ENCODE measurements at regions not wholly inside any gene's neighbourhood (a gene's known extent, or its start where the extent isn't known, plus 50 kb on each side); places are given as distances from the start of the nearest gene placed in this dataset.
"Not testable (repeated sequence)": the region's sequence is repeated elsewhere in the genome, so short reads cannot be mapped to it uniquely, and the experiment has no call there.

DNA sequence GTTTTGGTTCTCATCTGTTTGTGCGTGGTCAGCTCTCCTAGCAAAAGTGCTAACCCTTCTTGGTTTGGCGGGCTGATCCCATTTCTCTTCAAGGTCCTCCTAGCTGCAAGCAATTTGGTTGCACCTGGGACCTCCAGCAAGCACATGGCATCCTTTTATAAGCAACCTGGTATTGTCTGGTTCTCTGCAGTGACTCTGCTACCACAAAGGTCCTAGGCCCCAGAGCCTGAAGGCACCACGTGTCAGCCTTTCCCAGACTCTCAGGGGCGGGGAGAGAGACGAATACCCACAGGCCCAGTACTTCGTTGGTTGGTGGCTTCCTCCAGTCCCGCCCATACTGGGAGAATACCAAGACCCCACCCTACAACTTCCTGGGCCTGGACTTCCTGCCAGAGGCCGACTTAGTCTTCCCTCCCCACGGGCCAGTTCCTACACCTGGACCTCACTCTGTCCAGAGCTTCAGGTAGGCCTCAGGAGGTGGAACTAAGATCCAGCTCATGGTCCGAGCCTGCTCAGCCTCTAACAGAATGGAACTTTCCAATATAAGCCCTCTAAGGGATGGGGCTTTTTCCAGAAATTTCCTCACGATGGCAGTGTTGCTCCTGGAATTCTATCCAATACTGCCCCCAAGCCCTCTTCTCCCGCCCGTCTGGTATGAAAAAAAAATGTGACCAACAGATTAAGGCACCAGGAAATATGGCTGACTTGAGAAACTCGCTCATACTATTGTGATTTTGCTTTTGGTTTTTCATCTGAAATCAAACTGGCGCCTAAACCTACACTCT lies 192.5 kb upstream of the STK26 start:
- DNase-seq (ENCODE audit: low spot score in 2 of 2) = peak; percentile 96 to 98
- in situ Hi-C loops (cut with MboI; ENCODE audit: low sequenced_read_pairs) = loop anchor here (25.0 kb wide), 1 partner anchor 782 kb away; no protein-coding TSS in a partner anchor

DNA sequence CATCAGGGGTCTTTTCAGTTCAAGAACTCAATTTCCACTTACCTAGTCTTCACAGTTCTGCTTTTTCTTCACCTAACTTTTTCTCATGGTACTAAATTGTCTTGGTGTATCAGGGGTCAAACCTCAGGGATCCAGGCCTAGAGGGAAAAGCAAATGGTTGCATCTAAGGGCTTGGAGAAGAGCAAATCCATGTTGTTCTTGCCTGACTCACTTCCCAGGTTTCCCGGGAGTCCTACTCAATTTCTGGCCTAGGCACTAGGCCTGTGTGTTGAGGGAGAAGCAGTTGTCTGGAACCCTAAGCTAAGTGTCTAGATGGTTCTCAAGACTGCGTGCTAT lies 191.9 kb upstream of the STK26 start:
- Histone ChIP-seq H3K4me3 (peak overlapping the region; percentile 36), H3K9me3 (no peaks in the 10 kb centered on the region), H3K27me3 (ENCODE audit: low read depth) (no peaks in the 10 kb centered on the region), H3K4me1 (peaks cover 37% of the 10 kb centered on the region), H3K36me3 (replicated peaks) (peaks cover 5% of the 10 kb centered on the region)
- no peak for DNase-seq (ENCODE audit: low spot score in 2 of 2)
- in situ Hi-C loops (cut with MboI; ENCODE audit: low sequenced_read_pairs) = loop anchor here (25.0 kb wide), 1 partner anchor 781 kb away; no protein-coding TSS in a partner anchor

More for the DNA sequence above, 192.5 kb upstream of the STK26 start:
- Histone ChIP-seq H3K4me3 (peak overlapping the region; percentile 36), H3K4me1 (peaks cover 35% of the 10 kb centered on the region), H3K27me3 (ENCODE audit: low read depth) (no peaks in the 10 kb centered on the region), H3K36me3 (replicated peaks) (peaks cover 7% of the 10 kb centered on the region), H3K9me3 (no peaks in the 10 kb centered on the region)

- in situ Hi-C loops (cut with MboI; ENCODE audit: low sequenced_read_pairs) = loop anchor here (25.0 kb wide), 1 partner anchor 776 kb away; no protein-coding TSS in a partner anchor
- Histone ChIP-seq H3K27me3 (ENCODE audit: low read depth) (no peaks in the 10 kb centered on the region), H3K36me3 (replicated peaks) (no peaks in the 10 kb centered on the region), H3K4me3 (no peak overlapping the region), H3K9me3 (no peaks in the 10 kb centered on the region), H3K4me1 (peaks cover 45% of the 10 kb centered on the region)
- peak in 1 of 2 experiments; percentile 93 for DNase-seq (ENCODE audit: low spot score in 2 of 2)
These were observed 186.9 kb upstream of the STK26 start for GRCh38 chrX:131836161-131836560.

DNA sequence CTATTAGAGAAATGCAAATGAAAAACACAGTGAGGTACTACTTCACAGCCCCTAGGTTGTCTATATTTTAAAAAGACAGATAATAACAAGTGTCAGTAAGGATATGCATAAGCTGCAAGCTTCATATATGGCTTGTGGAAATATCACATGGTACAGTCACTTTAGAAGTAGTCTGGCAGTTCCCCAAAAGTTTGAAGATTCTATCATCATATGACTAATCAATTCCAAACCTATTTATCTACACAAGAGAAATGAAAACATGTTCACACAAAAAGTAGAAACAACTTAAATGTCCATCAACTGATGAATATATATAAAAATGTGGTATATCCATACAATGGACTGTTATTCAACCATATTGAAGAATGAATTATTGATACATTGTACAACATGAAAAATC lies 185.8 kb upstream of the STK26 start:
- in situ Hi-C loops (cut with MboI; ENCODE audit: low sequenced_read_pairs) = loop anchor here (25.0 kb wide), 1 partner anchor 775 kb away; no protein-coding TSS in a partner anchor
- peaks cover 35% of the 10 kb centered on the region for H3K4me1 ChIP-seq
- no peak overlapping the region for H3K4me3 ChIP-seq
- H3K27me3 ChIP-seq (ENCODE audit: low read depth) = no peaks in the 10 kb centered on the region
- H3K9me3 ChIP-seq = no peaks in the 10 kb centered on the region
- no peak for DNase-seq (ENCODE audit: low spot score in 2 of 2)
- H3K36me3 ChIP-seq (replicated peaks) = no peaks in the 10 kb centered on the region

GRCh38 chrX:131840799-131841495 lies 182.2 kb upstream of the STK26 start:
- H3K4me3 ChIP-seq = no peak overlapping the region
- DNase-seq (ENCODE audit: low spot score in 2 of 2) = no peak
- peaks cover 30% of the 10 kb centered on the region for H3K4me1 ChIP-seq
- H3K9me3 ChIP-seq = no peaks in the 10 kb centered on the region
- no peaks in the 10 kb centered on the region for H3K27me3 ChIP-seq (ENCODE audit: low read depth)
- H3K36me3 ChIP-seq (replicated peaks) = no peaks in the 10 kb centered on the region
- in situ Hi-C loops (cut with MboI; ENCODE audit: low sequenced_read_pairs) = loop anchor here (5.0 to 25.0 kb wide), 4 partner anchors 164 to 771 kb away; partner anchors contain the start of gene RAP2C

GRCh38 chrX:131841496-131842437 lies 181.3 kb upstream of the STK26 start:
- peak; percentile 68 to 82 for DNase-seq (ENCODE audit: low spot score in 2 of 2)
- Histone ChIP-seq H3K27me3 (ENCODE audit: low read depth) (no peaks in the 10 kb centered on the region), H3K36me3 (replicated peaks) (no peaks in the 10 kb centered on the region), H3K4me1 (peaks cover 23% of the 10 kb centered on the region), H3K9me3 (no peaks in the 10 kb centered on the region), H3K4me3 (no peak overlapping the region)
- in situ Hi-C loops (cut with MboI; ENCODE audit: low sequenced_read_pairs) = loop anchor here (5.0 to 25.0 kb wide), 4 partner anchors 164 to 771 kb away; partner anchors contain the start of gene RAP2C

DNA sequence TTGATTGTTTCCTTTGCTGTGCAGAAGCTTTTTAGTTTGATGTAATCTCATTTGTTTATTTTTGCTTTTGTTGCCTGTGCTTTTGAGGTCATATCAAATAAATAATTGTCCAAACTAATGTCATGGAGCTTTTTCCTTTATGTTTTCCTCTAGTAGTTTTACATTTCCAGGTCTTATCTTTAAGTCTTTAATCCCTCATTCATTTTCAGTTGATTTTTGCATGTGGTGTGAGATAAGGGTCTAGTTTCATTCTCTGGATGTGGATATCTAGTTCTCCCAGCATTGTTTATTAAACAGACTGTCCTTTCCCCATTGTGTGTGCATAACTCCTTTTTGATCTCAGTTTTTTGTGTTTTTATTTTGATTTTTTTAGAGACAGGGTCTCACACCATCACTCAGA lies 179.1 kb upstream of the STK26 start:
- H3K36me3 ChIP-seq (replicated peaks) = no peaks in the 10 kb centered on the region
- in situ Hi-C loops (cut with MboI; ENCODE audit: low sequenced_read_pairs) = loop anchor here (5.0 to 25.0 kb wide), 4 partner anchors 167 to 768 kb away; partner anchors contain the start of gene RAP2C
- no peaks in the 10 kb centered on the region for H3K9me3 ChIP-seq

DNA sequence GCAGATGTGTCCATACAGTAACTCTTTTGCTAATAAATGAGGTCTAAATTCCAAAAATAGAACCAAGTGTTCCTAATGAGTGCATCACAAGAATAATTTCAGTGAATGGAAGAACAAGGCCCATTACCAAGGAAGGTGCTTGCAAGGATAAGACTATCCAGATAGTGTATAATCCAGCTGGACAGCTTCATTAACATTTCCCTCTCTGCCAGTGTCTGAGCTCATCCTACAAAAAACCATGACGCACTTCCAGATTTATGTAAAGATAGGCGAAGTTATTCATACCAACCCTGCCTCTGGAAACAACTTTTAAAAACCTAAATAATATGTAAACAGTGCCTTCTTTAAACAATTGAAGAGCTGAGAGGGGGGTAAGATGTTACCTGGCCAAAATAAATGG lies 177.9 kb upstream of the STK26 start:
- Histone ChIP-seq H3K9me3 (no peaks in the 10 kb centered on the region), H3K27me3 (ENCODE audit: low read depth) (no peaks in the 10 kb centered on the region), H3K36me3 (replicated peaks) (no peaks in the 10 kb centered on the region), H3K4me3 (no peak overlapping the region), H3K4me1 (peaks cover 6% of the 10 kb centered on the region)
- no peak for DNase-seq (ENCODE audit: low spot score in 2 of 2)
- in situ Hi-C loops (cut with MboI; ENCODE audit: low sequenced_read_pairs) = loop anchor here (10.0 to 25.0 kb wide), 3 partner anchors 220 to 767 kb away; partner anchors contain the start of gene RAP2C

More for the DNA sequence above, 179.1 kb upstream of the STK26 start:
- H3K27me3 ChIP-seq (ENCODE audit: low read depth) = no peaks in the 10 kb centered on the region
- H3K4me1 ChIP-seq = peaks cover 6% of the 10 kb centered on the region
- no peak overlapping the region for H3K4me3 ChIP-seq
- no peak for DNase-seq (ENCODE audit: low spot score in 2 of 2)

DNA sequence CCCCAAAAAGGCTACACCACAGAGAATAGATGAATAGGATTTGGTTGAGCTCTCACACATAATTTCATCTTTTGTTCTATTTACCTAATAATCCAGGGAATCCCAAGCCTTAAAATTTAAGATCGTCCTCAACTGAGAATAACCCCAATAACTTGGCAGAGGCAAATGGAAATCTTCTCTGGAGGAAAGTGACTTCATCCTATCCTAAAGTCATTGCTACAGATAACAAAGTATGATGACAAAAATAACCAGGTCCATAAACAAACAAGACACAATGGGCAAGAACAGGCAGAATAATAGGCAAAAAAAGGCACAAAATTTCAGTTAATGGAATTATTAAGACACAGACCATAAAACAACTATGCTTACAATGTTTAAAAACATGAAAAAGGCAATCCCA lies 177.3 kb upstream of the STK26 start:
- no peaks in the 10 kb centered on the region for H3K27me3 ChIP-seq (ENCODE audit: low read depth)
- H3K4me3 ChIP-seq = no peak overlapping the region
- in situ Hi-C loops (cut with MboI; ENCODE audit: low sequenced_read_pairs) = loop anchor here (10.0 to 25.0 kb wide), 3 partner anchors 219 to 767 kb away; partner anchors contain the start of gene RAP2C

GRCh38 chrX:131850964-131851363 lies 172.1 kb upstream of the STK26 start:
- H3K36me3 ChIP-seq (replicated peaks); H3K9me3 ChIP-seq; H3K4me3 ChIP-seq; H3K4me1 ChIP-seq; DNase-seq (ENCODE audit: low spot score in 2 of 2); H3K27me3 ChIP-seq (ENCODE audit: low read depth); in situ Hi-C loops (cut with MboI; ENCODE audit: low sequenced_read_pairs): not testable (repeated sequence)

More for the DNA sequence above, 177.3 kb upstream of the STK26 start:
- Histone ChIP-seq H3K4me1 (peaks cover 6% of the 10 kb centered on the region), H3K36me3 (replicated peaks) (no peaks in the 10 kb centered on the region), H3K9me3 (no peaks in the 10 kb centered on the region)
- DNase-seq (ENCODE audit: low spot score in 2 of 2) = no peak

DNA sequence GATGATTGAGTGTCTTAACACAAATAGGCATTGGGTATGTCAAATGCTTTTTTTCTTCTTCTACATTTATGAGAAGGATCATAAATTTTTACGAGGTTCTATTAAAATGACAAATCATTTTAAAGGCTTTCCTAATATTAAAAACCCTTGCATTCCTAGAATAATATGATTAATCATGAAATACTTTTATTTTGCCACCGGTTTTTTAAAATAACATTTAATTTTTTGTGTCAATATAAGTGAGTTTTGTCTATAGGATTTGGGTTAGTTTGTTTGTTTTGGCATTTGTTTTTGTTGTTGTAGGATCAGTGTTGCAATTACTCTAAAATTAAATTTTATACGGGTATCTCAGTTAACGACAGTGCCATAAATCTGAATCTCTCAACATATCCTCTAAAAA lies 169.7 kb upstream of the STK26 start:
- H3K27me3 ChIP-seq (ENCODE audit: low read depth) = no peaks in the 10 kb centered on the region
- H3K36me3 ChIP-seq (replicated peaks) = no peaks in the 10 kb centered on the region
- H3K4me1 ChIP-seq = peaks cover 8% of the 10 kb centered on the region
- in situ Hi-C loops (cut with MboI; ENCODE audit: low sequenced_read_pairs) = no loop called here
- DNase-seq (ENCODE audit: low spot score in 2 of 2) = no peak
- no peaks in the 10 kb centered on the region for H3K9me3 ChIP-seq
- no peak overlapping the region for H3K4me3 ChIP-seq

DNA sequence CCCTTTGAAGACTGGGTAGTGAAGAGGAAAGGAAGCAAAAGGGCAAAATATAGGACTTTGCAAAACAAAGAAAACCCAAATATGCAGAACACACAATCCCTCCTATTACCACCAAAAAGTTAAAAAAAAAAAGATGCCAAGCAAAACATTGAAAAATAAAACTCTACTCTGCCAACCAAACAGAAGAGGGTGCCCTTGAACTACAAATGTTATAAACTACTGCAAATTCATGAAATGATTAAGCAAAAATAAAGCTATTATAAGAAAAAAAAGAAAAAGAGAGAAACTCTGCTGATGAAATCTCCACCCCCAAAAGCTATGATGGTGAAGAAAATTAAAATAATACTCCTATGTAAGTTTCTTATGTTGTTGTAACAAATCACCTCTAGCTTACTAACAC lies 168.5 kb upstream of the STK26 start:
- Histone ChIP-seq H3K4me1 (peaks cover 8% of the 10 kb centered on the region), H3K36me3 (replicated peaks) (no peaks in the 10 kb centered on the region), H3K27me3 (ENCODE audit: low read depth) (no peaks in the 10 kb centered on the region), H3K9me3 (no peaks in the 10 kb centered on the region), H3K4me3 (no peak overlapping the region)
- no peak for DNase-seq (ENCODE audit: low spot score in 2 of 2)
- in situ Hi-C loops (cut with MboI; ENCODE audit: low sequenced_read_pairs) = no loop called here

Measured in HAP-1 (cell line).